Muscle layer of colon (tissue), 2 donors: ENCODE measurements at regions not wholly inside any gene's neighbourhood (a gene's known extent, or its start where the extent isn't known, plus 50 kb on each side); places are given as distances from the start of the nearest gene placed in this dataset.

ENCODE experiments used
- H3K27ac ChIP-seq: one replicate; pipeline ENCODE4 v1.7.0; 2013; ENCODE audit warnings: low read depth, mild to moderate bottlenecking, low read length, moderate library complexity
- H3K27me3 ChIP-seq, 2 donors: one replicate each; pipeline ENCODE4 v1.7.0; 2013; ENCODE audit warnings: low read length in 2 of 2, mild to moderate bottlenecking in 2 of 2; ENCODE audit not compliant: insufficient read depth in 2 of 2, control insufficient read depth in 1 of 2
- H3K36me3 ChIP-seq: one replicate; pipeline ENCODE4 v1.7.0; 2013; ENCODE audit warnings: mild to moderate bottlenecking, low read length; ENCODE audit not compliant: insufficient read depth
- H3K4me1 ChIP-seq: one replicate; pipeline ENCODE4 v1.7.0; 2013; ENCODE audit warnings: mild to moderate bottlenecking, low read length; ENCODE audit not compliant: insufficient read depth
- H3K4me3 ChIP-seq, 2 donors: one replicate each; pipeline ENCODE4 v1.7.0; 2013; ENCODE audit warnings: low read length in 2 of 2, low read depth in 1 of 2, mild to moderate bottlenecking in 1 of 2, moderate library complexity in 1 of 2
- H3K9ac ChIP-seq: one replicate; pipeline ENCODE4 v1.7.0; 2013; ENCODE audit warnings: low read length
- H3K9me3 ChIP-seq: one replicate; pipeline ENCODE4 v1.7.0; 2013; ENCODE audit warnings: mild to moderate bottlenecking, low read length
- donor health status: abdominal sarcoma.
- donor health status: Adenocarcinoma of cecum.

- Histone ChIP-seq H3K9me3 (no peaks in the 10 kb centered on the region), H3K4me1 (peaks cover 13% of the 10 kb centered on the region), H3K27me3 (no peaks in the 10 kb centered on the region), H3K9ac (no peak overlapping the region), H3K27ac (no peak overlapping the region), H3K36me3 (no peaks in the 10 kb centered on the region), H3K4me3 (no peak overlapping the region)
Measured at GRCh38 chr12:124630791-124631313, 63.4 kb upstream of the NCOR2 start.

DNA sequence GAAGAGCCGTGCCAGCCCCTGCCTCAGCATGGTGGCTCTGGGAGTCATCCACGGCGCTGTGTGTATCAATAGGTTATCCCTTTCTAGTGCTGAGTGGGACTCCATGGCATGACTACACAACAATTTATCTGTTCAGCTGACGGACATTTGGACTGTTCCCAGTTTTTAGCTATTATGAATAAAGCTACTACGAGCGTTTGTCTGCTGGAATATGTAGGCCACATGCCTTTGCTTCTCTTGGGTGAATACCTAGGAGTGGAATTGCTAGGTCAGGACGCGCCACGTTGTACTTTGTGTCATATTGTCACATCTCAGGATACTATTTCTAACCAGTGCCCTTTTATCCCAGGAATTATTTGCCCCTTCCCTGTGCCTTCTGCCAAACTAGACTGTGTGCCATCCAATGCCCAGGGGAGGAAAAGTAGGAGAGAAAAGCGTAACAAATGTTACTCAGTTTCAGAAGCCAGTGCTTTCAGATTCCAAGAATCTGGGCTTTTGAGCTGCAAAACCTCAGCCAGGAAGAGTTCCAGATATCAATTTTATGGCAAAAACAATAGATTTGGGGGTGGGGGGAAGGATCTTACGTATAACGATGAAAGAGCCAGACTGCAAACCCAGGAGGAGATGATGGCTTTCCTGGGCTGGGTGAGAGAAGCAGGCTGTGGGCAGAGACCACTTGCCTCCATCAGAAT is 62.5 kb upstream of the NCOR2 start:
- peaks cover 19% of the 10 kb centered on the region for H3K4me1 ChIP-seq
- no peak overlapping the region for H3K27ac ChIP-seq
- no peaks in the 10 kb centered on the region for H3K9me3 ChIP-seq
- no peaks in the 10 kb centered on the region for H3K36me3 ChIP-seq
- H3K27me3 ChIP-seq = no peaks in the 10 kb centered on the region
- no peak overlapping the region for H3K4me3 ChIP-seq
- H3K9ac ChIP-seq = no peak overlapping the region

GRCh38 chr12:124629117-124629516 is 61.7 kb upstream of the NCOR2 start:
- H3K9ac ChIP-seq = no peak overlapping the region
- H3K27ac ChIP-seq = no peak overlapping the region
- H3K9me3 ChIP-seq = no peaks in the 10 kb centered on the region
- peaks cover 19% of the 10 kb centered on the region for H3K4me1 ChIP-seq
- H3K4me3 ChIP-seq = no peak overlapping the region
- no peaks in the 10 kb centered on the region for H3K36me3 ChIP-seq
- H3K27me3 ChIP-seq = no peaks in the 10 kb centered on the region

DNA sequence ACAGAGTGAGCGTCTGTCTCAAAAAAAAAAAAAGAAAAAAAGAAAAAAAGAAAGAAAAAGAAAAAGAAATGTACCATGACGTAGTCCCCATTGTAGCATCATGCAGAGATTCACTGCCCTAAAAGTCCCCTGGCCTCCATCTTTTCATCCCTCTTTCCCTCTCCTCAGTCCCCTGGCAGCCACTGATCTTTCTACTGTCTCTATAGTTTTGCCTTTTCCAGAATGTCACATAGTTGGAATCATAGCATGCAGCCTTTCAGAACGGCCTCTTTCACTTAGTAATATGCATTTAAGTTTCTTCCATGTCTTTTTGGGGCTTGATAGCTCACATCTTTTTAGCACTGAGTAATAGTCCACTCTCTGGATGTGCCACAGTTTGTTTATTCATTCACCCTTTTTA is 60.5 kb upstream of the NCOR2 start:
- H3K4me1 ChIP-seq = peaks cover 19% of the 10 kb centered on the region
- H3K4me3 ChIP-seq = no peak overlapping the region
- H3K9me3 ChIP-seq = no peaks in the 10 kb centered on the region
- no peaks in the 10 kb centered on the region for H3K36me3 ChIP-seq
- H3K27ac ChIP-seq = no peak overlapping the region
- no peaks in the 10 kb centered on the region for H3K27me3 ChIP-seq
- H3K9ac ChIP-seq = no peak overlapping the region

DNA sequence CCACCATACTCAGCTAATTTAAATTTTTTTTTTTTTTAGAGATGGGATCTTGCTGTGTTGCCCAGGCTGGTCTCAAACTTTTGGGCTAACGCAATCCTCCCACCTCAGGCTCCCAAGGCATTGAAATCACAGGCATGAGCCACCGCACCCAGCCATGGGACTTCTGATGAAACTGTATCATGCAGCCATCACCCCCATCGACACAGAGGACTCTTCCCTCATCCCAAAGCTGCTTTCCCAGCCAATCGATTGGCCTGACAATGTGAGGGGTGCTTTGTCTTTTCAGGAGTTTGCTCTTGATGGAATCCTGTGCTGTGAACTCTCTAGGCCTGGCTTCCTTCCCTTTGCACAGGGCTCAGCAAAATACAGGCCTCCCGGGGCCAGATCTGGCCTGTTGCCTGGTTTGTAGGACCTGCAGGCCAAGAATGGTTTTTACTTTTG is 59.6 kb upstream of the NCOR2 start:
- Histone ChIP-seq H3K4me1 (peaks cover 21% of the 10 kb centered on the region), H3K27ac (no peak overlapping the region), H3K4me3 (no peak overlapping the region), H3K36me3 (no peaks in the 10 kb centered on the region), H3K9ac (no peak overlapping the region), H3K27me3 (no peaks in the 10 kb centered on the region), H3K9me3 (no peaks in the 10 kb centered on the region)

DNA sequence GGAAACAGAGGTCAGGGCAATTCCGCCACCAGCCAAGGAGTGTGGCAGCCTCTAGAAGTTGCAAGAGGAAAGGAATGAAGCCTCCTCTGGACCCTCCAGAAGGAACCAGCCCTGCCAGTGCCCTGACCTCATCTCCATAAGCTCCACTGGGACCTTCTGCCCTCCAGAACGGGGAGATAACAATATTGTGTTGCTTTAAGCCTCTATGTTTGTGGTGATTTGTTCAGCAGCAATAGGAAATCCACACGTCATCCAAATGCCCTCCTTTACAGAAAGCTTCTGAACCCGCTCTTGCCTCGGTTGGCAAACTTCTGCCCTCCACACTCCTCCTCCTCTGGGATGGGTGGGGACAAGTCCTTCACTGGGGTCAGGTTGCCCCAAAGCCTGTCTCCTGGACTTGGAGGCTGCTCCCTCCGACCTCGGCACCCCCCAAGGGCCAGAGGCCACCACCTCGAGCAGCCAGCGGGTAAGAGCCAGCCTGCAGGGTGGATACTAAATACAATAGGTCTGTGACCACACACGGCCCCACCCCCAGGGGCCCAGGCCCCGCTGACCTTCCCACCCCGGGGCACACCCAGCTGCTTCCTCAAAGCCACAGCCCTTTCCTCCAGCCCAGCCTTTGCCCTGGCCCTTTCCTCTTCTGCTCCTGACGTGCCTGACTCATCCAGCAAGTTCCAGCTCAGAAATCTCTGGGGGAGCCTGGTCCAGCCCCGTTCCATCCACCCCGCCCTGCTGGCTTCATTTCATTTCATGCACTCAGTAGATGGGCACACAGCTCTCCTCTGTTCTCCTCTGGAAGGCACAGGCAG is 58.7 kb upstream of the NCOR2 start:
- Histone ChIP-seq H3K36me3 (no peaks in the 10 kb centered on the region), H3K9me3 (no peaks in the 10 kb centered on the region), H3K9ac (no peak overlapping the region), H3K27me3 (no peaks in the 10 kb centered on the region), H3K4me1 (peaks cover 30% of the 10 kb centered on the region), H3K27ac (peak overlapping the region; percentile 42), H3K4me3 (no peak overlapping the region)

GRCh38 chr12:124624823-124625222 is 57.4 kb upstream of the NCOR2 start:
- no peak overlapping the region for H3K27ac ChIP-seq

GRCh38 chr12:124623344-124624035 is 56.1 kb upstream of the NCOR2 start:
- no peaks in the 10 kb centered on the region for H3K9me3 ChIP-seq
- no peak overlapping the region for H3K27ac ChIP-seq
- H3K4me1 ChIP-seq = peaks cover 40% of the 10 kb centered on the region
- no peak overlapping the region for H3K9ac ChIP-seq
- H3K27me3 ChIP-seq = no peaks in the 10 kb centered on the region
- H3K4me3 ChIP-seq = no peak overlapping the region
- H3K36me3 ChIP-seq = no peaks in the 10 kb centered on the region

More at GRCh38 chr12:124624823-124625222, 57.4 kb upstream of the NCOR2 start:
- no peaks in the 10 kb centered on the region for H3K9me3 ChIP-seq
- no peaks in the 10 kb centered on the region for H3K36me3 ChIP-seq
- no peak overlapping the region for H3K4me3 ChIP-seq
- H3K27me3 ChIP-seq = no peaks in the 10 kb centered on the region
- peaks cover 40% of the 10 kb centered on the region for H3K4me1 ChIP-seq
- H3K9ac ChIP-seq = no peak overlapping the region

GRCh38 chr12:124622764-124623163 is 55.4 kb upstream of the NCOR2 start:
- Histone ChIP-seq H3K36me3 (no peaks in the 10 kb centered on the region), H3K27me3 (no peaks in the 10 kb centered on the region), H3K9ac (no peak overlapping the region), H3K9me3 (no peaks in the 10 kb centered on the region), H3K4me3 (no peak overlapping the region), H3K4me1 (peaks cover 40% of the 10 kb centered on the region), H3K27ac (no peak overlapping the region)

GRCh38 chr12:124622331-124622730 is 54.9 kb upstream of the NCOR2 start:
- Histone ChIP-seq H3K36me3 (no peaks in the 10 kb centered on the region), H3K9me3 (no peaks in the 10 kb centered on the region), H3K4me1 (peaks cover 40% of the 10 kb centered on the region), H3K27ac (peak overlapping the region; percentile 81), H3K4me3 (no peak overlapping the region), H3K9ac (no peak overlapping the region), H3K27me3 (no peaks in the 10 kb centered on the region)

GRCh38 chr12:124621296-124621660 is 53.9 kb upstream of the NCOR2 start:
- Histone ChIP-seq H3K4me1 (peaks cover 31% of the 10 kb centered on the region), H3K9ac (no peak overlapping the region), H3K36me3 (no peaks in the 10 kb centered on the region), H3K9me3 (no peaks in the 10 kb centered on the region), H3K4me3 (peak overlapping the region; percentile 11 to 15), H3K27me3 (no peaks in the 10 kb centered on the region), H3K27ac (peak overlapping the region; percentile 81)
